H1 (cell line): ENCODE measurements at regions not wholly inside any gene's neighbourhood (a gene's known extent, or its start where the extent isn't known, plus 50 kb on each side); places are given as distances from the start of the nearest gene placed in this dataset.
"Not testable (repeated sequence)": the region's sequence is repeated elsewhere in the genome, so short reads cannot be mapped to it uniquely, and the experiment has no call there.

Experiments
- CTCF ChIA-PET: fragments of 300-600 bp; sonication (Branson Sonifier 250); formaldehyde crosslinking; loops from one replicate; lab custom pipeline; 2021; ENCODE audit not compliant: partially characterized antibody; lab: Charles Lee
- POLR2A ChIA-PET: fragments of 300-600 bp; sonication (Branson Sonifier 250); formaldehyde crosslinking; loops from one replicate; lab custom pipeline; 2021; ENCODE audit warnings: inconsistent platforms; ENCODE audit not compliant: partially characterized antibody; lab: Charles Lee
- DNase-seq, 2 experiments: peaks; one replicate each; pipeline versions ENCODE4 v3.0.0 to v3.0.0-alpha.2; 2010 to 2022; ENCODE audit warnings: low spot score in 2 of 2, low read depth in 1 of 2, mixed read lengths in 1 of 2
- FAIRE-seq: peaks from 2 replicates; lab custom pipeline; 2011; peaks lifted over from hg19 to GRCh38; lab: Jason Lieb, UNC
- H2AFZ ChIP-seq: 2 replicates; pipeline ENCODE4 v1.8.1; 2012; ENCODE audit warnings: low read length, inconsistent platforms
- H2AK5ac ChIP-seq: 2 replicates; pipeline ENCODE4 v1.6.1; 2013; ENCODE audit warnings: low read depth, low read length
- H2BK120ac ChIP-seq: replicated peaks from 2 replicates; pipeline ENCODE3; 2013; ENCODE audit warnings: low read depth, low read length, inconsistent platforms
- H2BK12ac ChIP-seq: 2 replicates; pipeline ENCODE4 v1.6.1; 2013; ENCODE audit warnings: low read depth, low read length
- H2BK15ac ChIP-seq: 2 replicates; pipeline ENCODE4 v1.6.1; 2013; ENCODE audit warnings: low read length
- H2BK20ac ChIP-seq: 2 replicates; pipeline ENCODE4 v1.6.1; 2013; ENCODE audit warnings: low read length
- H2BK5ac ChIP-seq: 2 replicates; pipeline ENCODE4 v1.6.1; 2013; ENCODE audit warnings: low read depth, low read length
- H3K14ac ChIP-seq: 2 replicates; pipeline ENCODE4 v1.6.1; 2013; ENCODE audit warnings: inconsistent platforms; ENCODE audit not compliant: insufficient read length
- H3K18ac ChIP-seq: 2 replicates; pipeline ENCODE4 v1.6.1; 2013; ENCODE audit warnings: low read length; ENCODE audit errors: extremely low read depth
- H3K23ac ChIP-seq: 2 replicates; pipeline ENCODE4 v1.6.1; 2013; ENCODE audit warnings: inconsistent platforms; ENCODE audit not compliant: insufficient read length
- H3K23me2 ChIP-seq: 2 replicates; pipeline ENCODE4 v1.6.1; 2013; ENCODE audit warnings: low read depth, low read length
- H3K27ac ChIP-seq: 2 replicates; pipeline ENCODE4 v1.6.1; 2011; ENCODE audit warnings: low read depth, low read length, inconsistent platforms
- H3K27me3 ChIP-seq, 4 experiments: replicated peaks in 1 of 4; 1 replicate in 1 of 4; 2 replicates in 3 of 4; pipeline versions ENCODE4 v1.6.1 to v1.8.1; 2011 to 2013; ENCODE audit warnings: low read length in 3 of 4, mild to moderate bottlenecking in 3 of 4, inconsistent platforms in 2 of 4, mixed read lengths in 2 of 4, moderate library complexity in 1 of 4; ENCODE audit not compliant: control insufficient read depth in 3 of 4, insufficient read depth in 3 of 4; ENCODE audit errors: extremely low read depth in 1 of 4
- H3K36me3 ChIP-seq, 4 experiments: 2 replicates each; pipeline versions ENCODE4 v1.6.1 to v1.8.1; 2011 to 2013; ENCODE audit warnings: mild to moderate bottlenecking in 4 of 4, low read length in 3 of 4, moderate library complexity in 2 of 4, control low read depth in 1 of 4, inconsistent platforms in 1 of 4; ENCODE audit not compliant: insufficient read depth in 4 of 4, control insufficient read depth in 2 of 4
- H3K4ac ChIP-seq: replicated peaks from 2 replicates; pipeline ENCODE3; 2013; ENCODE audit warnings: low read length, low read depth, mixed read lengths, inconsistent platforms; ENCODE audit not compliant: insufficient read length
- H3K4me1 ChIP-seq, 4 experiments: replicated peaks in 1 of 4; 1 replicate in 1 of 4; 2 replicates in 3 of 4; pipeline versions ENCODE4 v1.6.1 to v1.8.1; 2011 to 2013; ENCODE audit warnings: low read length in 3 of 4, inconsistent platforms in 2 of 4, mixed read lengths in 1 of 4; ENCODE audit not compliant: insufficient read depth in 4 of 4, control insufficient read depth in 3 of 4
- H3K4me2 ChIP-seq, 2 experiments: 2 replicates each; pipeline versions ENCODE4 v1.6.1 to v1.8.1; 2011 to 2013; ENCODE audit warnings: low read depth in 2 of 2, low read length in 2 of 2, control low read depth in 1 of 2, inconsistent platforms in 1 of 2, mild to moderate bottlenecking in 1 of 2; ENCODE audit not compliant: insufficient read depth in 1 of 2
- H3K4me3 ChIP-seq, 4 experiments: fragments of 200-600, 300-600 bp in 1 of 4; sonication (generic), shearing (Covaris generic), sonication (Bioruptor Twin) in 1 of 4; 2 replicates each; pipeline versions ENCODE4 v1.5.1 to v1.8.1; 2011 to 2016; ENCODE audit warnings: low read length in 4 of 4, low read depth in 3 of 4, control low read depth in 2 of 4, inconsistent platforms in 2 of 4, mild to moderate bottlenecking in 2 of 4, mixed read lengths in 1 of 4, moderate library complexity in 1 of 4; ENCODE audit not compliant: insufficient read depth in 2 of 4; ENCODE audit errors: extremely low read depth in 1 of 4
- H3K56ac ChIP-seq: replicated peaks from 2 replicates; pipeline ENCODE3; 2013; ENCODE audit warnings: low read depth, mild to moderate bottlenecking, mixed read lengths, low read length, inconsistent platforms; ENCODE audit not compliant: insufficient read length
- H3K79me1 ChIP-seq: 2 replicates; pipeline ENCODE4 v1.6.1; 2013; ENCODE audit warnings: low read depth, low read length, control low read depth
- H3K79me2 ChIP-seq, 2 experiments: 2 replicates each; pipeline versions ENCODE4 v1.6.1 to v1.8.1; 2012 to 2013; ENCODE audit warnings: low read length in 2 of 2, mild to moderate bottlenecking in 2 of 2, inconsistent platforms in 1 of 2; ENCODE audit not compliant: insufficient read depth in 2 of 2, control insufficient read depth in 1 of 2
- H3K9ac ChIP-seq, 4 experiments: replicated peaks in 1 of 4; 1 replicate in 1 of 4; 2 replicates in 3 of 4; pipeline versions ENCODE4 v1.6.1 to v1.8.1; 2011 to 2013; ENCODE audit warnings: low read depth in 3 of 4, low read length in 3 of 4, control low read depth in 2 of 4, mild to moderate bottlenecking in 2 of 4, moderate library complexity in 2 of 4, inconsistent platforms in 1 of 4; ENCODE audit errors: extremely low read depth in 1 of 4
- H3K9me3 ChIP-seq, 2 experiments: 2 replicates each; pipeline versions ENCODE4 v1.6.1 to v1.8.1; 2012 to 2013; ENCODE audit warnings: mild to moderate bottlenecking in 2 of 2, moderate library complexity in 2 of 2, control low read depth in 1 of 2, inconsistent platforms in 1 of 2, low read depth in 1 of 2, low read length in 1 of 2, mixed read lengths in 1 of 2; ENCODE audit not compliant: insufficient read depth in 2 of 2
- H4K20me1 ChIP-seq, 2 experiments: replicated peaks in 1 of 2; 2 replicates each; pipeline versions ENCODE3 to v1.8.1; 2011 to 2013; ENCODE audit warnings: inconsistent platforms in 2 of 2, low read length in 2 of 2, mild to moderate bottlenecking in 1 of 2; ENCODE audit not compliant: insufficient read depth in 2 of 2, control insufficient read depth in 1 of 2
- H4K5ac ChIP-seq: 2 replicates; pipeline ENCODE4 v1.6.1; 2013; ENCODE audit warnings: low read length, low read depth, mixed read lengths, inconsistent platforms; ENCODE audit not compliant: insufficient read length
- H4K8ac ChIP-seq: 2 replicates; pipeline ENCODE4 v1.8.0; 2013; ENCODE audit warnings: mild to moderate bottlenecking, moderate library complexity, low read length, inconsistent platforms; ENCODE audit not compliant: insufficient read depth; ENCODE audit errors: extremely low read depth
- H4K91ac ChIP-seq: replicated peaks from 2 replicates; pipeline ENCODE3; 2013; ENCODE audit warnings: low read length, mixed read lengths, inconsistent platforms; ENCODE audit not compliant: insufficient read length
- WGBS, 2 experiments: shearing (Covaris generic) in 1 of 2; methylation state at CpG; one replicate each; pipeline versions ENCODE4 v1.1.6 to v1.1.7; 2013 to 2015; ENCODE audit warnings: low lambda C conversion rate in 2 of 2, mixed read lengths in 2 of 2, inconsistent platforms in 1 of 2, low coverage in 1 of 2, missing lambda C conversion rate in 1 of 2; ENCODE audit not compliant: insufficient replicate concordance in 2 of 2, insufficient coverage in 1 of 2, insufficient read length in 1 of 2; ENCODE audit errors: extremely low coverage in 1 of 2, missing lambda C conversion rate in 1 of 2; 5-methylcytosine and 5-hydroxymethylcytosine counted together

DNA sequence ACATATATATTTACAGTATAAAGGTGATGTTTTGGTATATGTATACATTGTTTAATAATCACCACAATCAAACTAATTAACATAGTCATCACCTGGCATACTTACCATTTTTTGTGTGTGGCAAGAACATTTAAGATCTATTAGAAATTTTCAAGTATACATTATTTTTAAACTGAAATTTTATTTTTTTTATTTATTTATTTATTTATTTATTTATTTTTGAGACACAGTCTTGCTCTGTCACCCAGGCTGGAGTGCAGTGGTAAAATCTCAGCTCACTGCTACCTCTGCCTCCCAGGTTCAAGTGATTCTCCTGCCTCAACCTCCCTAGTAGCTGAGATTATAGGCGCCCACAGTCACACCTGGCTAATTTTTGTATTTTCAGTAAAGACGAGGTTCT is 210.5 kb downstream of the ICOS start:
- H3K4ac ChIP-seq, H3K23me2 ChIP-seq, H2BK15ac ChIP-seq, H4K8ac ChIP-seq, H3K27me3 ChIP-seq, H2AK5ac ChIP-seq, H3K79me1 ChIP-seq, FAIRE-seq, H3K23ac ChIP-seq, POLR2A ChIA-PET, H3K79me2 ChIP-seq, H3K36me3 ChIP-seq, H3K9me3 ChIP-seq, H3K18ac ChIP-seq, H3K14ac ChIP-seq, DNase-seq, H4K5ac ChIP-seq, H4K20me1 ChIP-seq, H3K27ac ChIP-seq, H4K91ac ChIP-seq, H2AFZ ChIP-seq, H2BK5ac ChIP-seq, H2BK20ac ChIP-seq, H3K9ac ChIP-seq, H3K4me2 ChIP-seq, H3K56ac ChIP-seq, H3K4me3 ChIP-seq, H2BK12ac ChIP-seq, H2BK120ac ChIP-seq, H3K4me1 ChIP-seq: not testable (repeated sequence)
- CTCF ChIA-PET, result interaction anchor here (0.7 kb wide), 1 partner anchor 114 kb away, joined by 4 read pairs; no protein-coding TSS in a partner anchor
- WGBS, 2 experiments, result 80% methylated on average over 2 of the region's 2 CpGs; no CpG with 5 or more reads in 1 of the 2 experiments
